Activated naive CD8-positive, alpha-beta T cell (primary cell): ENCODE measurements at regions not wholly inside any gene's neighbourhood (a gene's known extent, or its start where the extent isn't known, plus 50 kb on each side); places are given as distances from the start of the nearest gene placed in this dataset.
"Not testable (repeated sequence)": the region's sequence is repeated elsewhere in the genome, so short reads cannot be mapped to it uniquely, and the experiment has no call there.

Experiments used
- H3K27ac Mint-ChIP-seq: one replicate; pipeline ENCODE4 v1.8.0; 2021; ENCODE audit warnings: mixed read lengths
- H3K27me3 Mint-ChIP-seq: one replicate; pipeline ENCODE4 v1.8.0; 2021; ENCODE audit warnings: mixed read lengths
- H3K36me3 Mint-ChIP-seq: one replicate; pipeline ENCODE4 v1.8.0; 2021; ENCODE audit warnings: mixed read lengths
- H3K4me1 Mint-ChIP-seq: one replicate; pipeline ENCODE4 v1.8.0; 2021; ENCODE audit warnings: low read depth, mixed read lengths
- H3K4me3 Mint-ChIP-seq: one replicate; pipeline ENCODE4 v1.8.0; 2021; ENCODE audit warnings: mild to moderate bottlenecking, mixed read lengths
- H3K9me3 Mint-ChIP-seq: one replicate; pipeline ENCODE4 v1.8.0; 2021; ENCODE audit warnings: low read depth, mixed read lengths

GRCh38 chr1:95506736-95507414 is 272.9 kb downstream of the RWDD3 start:
- Mint-ChIP-seq H3K27ac (no peak overlapping the region), H3K27me3 (no peaks in the 10 kb centered on the region), H3K9me3 (no peaks in the 10 kb centered on the region), H3K4me1 (no peaks in the 10 kb centered on the region), H3K36me3 (no peaks in the 10 kb centered on the region), H3K4me3 (no peak overlapping the region)

- Mint-ChIP-seq H3K4me1 (no peaks in the 10 kb centered on the region), H3K4me3 (no peak overlapping the region), H3K36me3 (no peaks in the 10 kb centered on the region), H3K27me3 (no peaks in the 10 kb centered on the region), H3K27ac (no peak overlapping the region), H3K9me3 (no peaks in the 10 kb centered on the region)
Measured at GRCh38 chr1:95509989-95510388, 276.0 kb downstream of the RWDD3 start.

GRCh38 chr1:95512925-95513324 is 278.9 kb downstream of the RWDD3 start:
- peaks cover 7% of the 10 kb centered on the region for H3K9me3 Mint-ChIP-seq

GRCh38 chr1:95517506-95517905 is 283.5 kb downstream of the RWDD3 start:
- Mint-ChIP-seq H3K9me3 (peaks cover 11% of the 10 kb centered on the region), H3K36me3 (no peaks in the 10 kb centered on the region), H3K27ac (no peak overlapping the region), H3K4me1 (no peaks in the 10 kb centered on the region), H3K4me3 (no peak overlapping the region), H3K27me3 (no peaks in the 10 kb centered on the region)

More at GRCh38 chr1:95512925-95513324, 278.9 kb downstream of the RWDD3 start:
- no peaks in the 10 kb centered on the region for H3K4me1 Mint-ChIP-seq
- H3K4me3 Mint-ChIP-seq: no peak overlapping the region
- H3K27me3 Mint-ChIP-seq: no peaks in the 10 kb centered on the region
- H3K36me3 Mint-ChIP-seq: no peaks in the 10 kb centered on the region
- no peak overlapping the region for H3K27ac Mint-ChIP-seq

- Mint-ChIP-seq H3K9me3 (peaks cover 11% of the 10 kb centered on the region), H3K4me3 (no peak overlapping the region), H3K27me3 (no peaks in the 10 kb centered on the region), H3K27ac (no peak overlapping the region), H3K36me3 (no peaks in the 10 kb centered on the region), H3K4me1 (no peaks in the 10 kb centered on the region)
Measured at GRCh38 chr1:95518310-95518709, 284.3 kb downstream of the RWDD3 start.

GRCh38 chr1:95520390-95520789 is 286.4 kb downstream of the RWDD3 start:
- no peaks in the 10 kb centered on the region for H3K4me1 Mint-ChIP-seq
- H3K9me3 Mint-ChIP-seq: peaks cover 14% of the 10 kb centered on the region
- H3K4me3 Mint-ChIP-seq: no peak overlapping the region
- H3K27me3 Mint-ChIP-seq: no peaks in the 10 kb centered on the region
- H3K27ac Mint-ChIP-seq: no peak overlapping the region
- H3K36me3 Mint-ChIP-seq: no peaks in the 10 kb centered on the region

- H3K27ac Mint-ChIP-seq: no peak overlapping the region
- no peaks in the 10 kb centered on the region for H3K27me3 Mint-ChIP-seq
- peaks cover 4% of the 10 kb centered on the region for H3K9me3 Mint-ChIP-seq
- H3K36me3 Mint-ChIP-seq: no peaks in the 10 kb centered on the region
- H3K4me1 Mint-ChIP-seq: no peaks in the 10 kb centered on the region
- H3K4me3 Mint-ChIP-seq: no peak overlapping the region
Measured at GRCh38 chr1:95532335-95532734, 298.3 kb downstream of the RWDD3 start.

GRCh38 chr1:95534985-95535384 is 301.0 kb downstream of the RWDD3 start:
- Mint-ChIP-seq H3K27ac (no peak overlapping the region), H3K27me3 (no peaks in the 10 kb centered on the region)

DNA sequence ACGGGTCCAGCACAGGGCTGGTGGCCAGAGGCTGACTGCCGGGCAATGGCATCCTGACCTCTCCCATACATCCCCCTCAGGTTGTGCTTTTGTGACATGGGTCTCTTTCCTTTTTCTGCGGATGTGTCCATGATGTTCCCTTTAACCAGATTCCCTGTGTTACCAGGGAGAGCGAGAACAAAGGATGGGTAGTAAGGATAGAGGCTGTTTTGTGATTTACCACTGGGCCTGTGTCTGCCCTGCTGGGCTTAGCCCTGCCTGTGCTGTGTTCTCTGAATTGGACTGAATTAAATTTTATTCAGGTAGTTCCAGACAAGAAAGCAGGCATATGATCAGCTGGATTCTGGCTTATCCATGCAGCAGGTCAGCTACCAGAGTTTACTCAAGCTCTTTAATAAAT is 301.6 kb downstream of the RWDD3 start:
- Mint-ChIP-seq H3K27ac (no peak overlapping the region), H3K4me1 (no peaks in the 10 kb centered on the region), H3K27me3 (no peaks in the 10 kb centered on the region), H3K36me3 (no peaks in the 10 kb centered on the region), H3K4me3 (no peak overlapping the region), H3K9me3 (peaks cover 4% of the 10 kb centered on the region)

More at GRCh38 chr1:95534985-95535384, 301.0 kb downstream of the RWDD3 start:
- no peaks in the 10 kb centered on the region for H3K36me3 Mint-ChIP-seq
- peaks cover 4% of the 10 kb centered on the region for H3K9me3 Mint-ChIP-seq
- H3K4me3 Mint-ChIP-seq: no peak overlapping the region
- no peaks in the 10 kb centered on the region for H3K4me1 Mint-ChIP-seq

- no peaks in the 10 kb centered on the region for H3K27me3 Mint-ChIP-seq
- no peaks in the 10 kb centered on the region for H3K36me3 Mint-ChIP-seq
- H3K4me1 Mint-ChIP-seq: no peaks in the 10 kb centered on the region
- no peak overlapping the region for H3K4me3 Mint-ChIP-seq
- no peak overlapping the region for H3K27ac Mint-ChIP-seq
- peaks cover 4% of the 10 kb centered on the region for H3K9me3 Mint-ChIP-seq
Measured at GRCh38 chr1:95536501-95536900, 302.5 kb downstream of the RWDD3 start.

GRCh38 chr1:95537176-95537575 is 303.2 kb downstream of the RWDD3 start:
- Mint-ChIP-seq H3K4me3 (no peak overlapping the region), H3K27me3 (no peaks in the 10 kb centered on the region), H3K9me3 (peaks cover 4% of the 10 kb centered on the region), H3K4me1 (no peaks in the 10 kb centered on the region), H3K36me3 (no peaks in the 10 kb centered on the region), H3K27ac (no peak overlapping the region)

GRCh38 chr1:95538242-95538641 is 304.2 kb downstream of the RWDD3 start:
- not testable (repeated sequence) for H3K36me3 Mint-ChIP-seq, H3K4me3 Mint-ChIP-seq, H3K27ac Mint-ChIP-seq, H3K4me1 Mint-ChIP-seq, H3K27me3 Mint-ChIP-seq, H3K9me3 Mint-ChIP-seq

DNA sequence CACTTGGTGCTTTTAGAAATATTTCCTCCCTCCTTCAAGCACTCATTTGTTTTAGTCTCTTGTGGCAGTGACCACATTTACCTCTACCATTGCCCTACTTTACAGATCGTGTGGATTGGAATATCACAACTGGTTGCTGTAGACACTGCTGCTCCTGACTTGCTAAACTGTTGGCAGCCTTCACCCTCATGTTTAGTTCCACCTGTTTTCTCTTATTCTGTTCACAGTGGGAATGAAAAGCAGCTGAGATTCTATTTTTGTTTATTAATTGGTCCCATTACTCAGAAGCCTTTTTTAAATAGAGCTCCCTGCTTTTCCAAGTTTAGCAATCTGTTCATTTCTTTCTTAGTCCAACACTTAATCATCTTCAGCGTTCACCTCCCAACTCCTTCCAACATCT is 308.9 kb downstream of the RWDD3 start:
- Mint-ChIP-seq H3K27ac (no peak overlapping the region), H3K27me3 (no peaks in the 10 kb centered on the region), H3K36me3 (no peaks in the 10 kb centered on the region), H3K4me1 (no peaks in the 10 kb centered on the region), H3K9me3 (no peaks in the 10 kb centered on the region), H3K4me3 (no peak overlapping the region)

- no peak overlapping the region for H3K4me3 Mint-ChIP-seq
- H3K27me3 Mint-ChIP-seq: no peaks in the 10 kb centered on the region
- no peaks in the 10 kb centered on the region for H3K36me3 Mint-ChIP-seq
- no peaks in the 10 kb centered on the region for H3K4me1 Mint-ChIP-seq
- no peaks in the 10 kb centered on the region for H3K9me3 Mint-ChIP-seq
- H3K27ac Mint-ChIP-seq: no peak overlapping the region
Measured at GRCh38 chr1:95547005-95547404, 313.0 kb downstream of the RWDD3 start.

GRCh38 chr1:95548211-95548610 is 314.2 kb downstream of the RWDD3 start:
- H3K36me3 Mint-ChIP-seq: no peaks in the 10 kb centered on the region
- no peak overlapping the region for H3K4me3 Mint-ChIP-seq
- no peaks in the 10 kb centered on the region for H3K4me1 Mint-ChIP-seq
- no peaks in the 10 kb centered on the region for H3K27me3 Mint-ChIP-seq
- H3K27ac Mint-ChIP-seq: no peak overlapping the region
- peaks cover 3% of the 10 kb centered on the region for H3K9me3 Mint-ChIP-seq

DNA sequence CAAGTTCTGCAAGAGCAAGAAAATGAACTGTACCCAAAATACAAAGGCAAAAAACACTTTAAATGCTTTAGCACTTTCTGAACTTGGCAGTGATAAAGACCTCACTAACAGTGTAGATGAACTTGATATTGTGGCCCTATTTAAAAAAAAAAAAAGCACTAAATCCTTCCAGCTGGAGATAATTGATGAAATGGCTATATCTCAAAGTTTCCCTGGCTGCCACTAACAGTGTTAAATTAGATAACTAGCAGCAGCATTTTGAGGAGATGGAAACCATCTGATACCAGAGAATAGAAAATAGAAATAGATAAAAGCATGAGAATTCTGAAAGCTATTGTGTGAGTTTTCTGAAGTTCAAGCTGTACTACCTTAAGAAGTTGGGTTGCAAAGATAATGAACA is 317.2 kb downstream of the RWDD3 start:
- Mint-ChIP-seq H3K27ac (no peak overlapping the region), H3K4me1 (no peaks in the 10 kb centered on the region), H3K36me3 (no peaks in the 10 kb centered on the region), H3K27me3 (no peaks in the 10 kb centered on the region), H3K4me3 (no peak overlapping the region), H3K9me3 (peaks cover 8% of the 10 kb centered on the region)
